ENCODE measurements at regions not wholly inside any gene's neighbourhood (a gene's known extent, or its start where the extent isn't known, plus 50 kb on each side); places are given as distances from the start of the nearest gene placed in this dataset.
"Not testable (repeated sequence)": the region's sequence is repeated elsewhere in the genome, so short reads cannot be mapped to it uniquely, and the experiment has no call there.

GRCh38 chrX:129084291-129084690 lies 439.0 kb downstream of the SMARCA1 start:
- not testable (repeated sequence) for DNase-seq

- DNase-seq: no peak
These were observed 445.7 kb downstream of the SMARCA1 start for GRCh38 chrX:129077424-129078170.

GRCh38 chrX:129071390-129071789 lies 451.9 kb downstream of the SMARCA1 start:
- DNase-seq: no peak

DNA sequence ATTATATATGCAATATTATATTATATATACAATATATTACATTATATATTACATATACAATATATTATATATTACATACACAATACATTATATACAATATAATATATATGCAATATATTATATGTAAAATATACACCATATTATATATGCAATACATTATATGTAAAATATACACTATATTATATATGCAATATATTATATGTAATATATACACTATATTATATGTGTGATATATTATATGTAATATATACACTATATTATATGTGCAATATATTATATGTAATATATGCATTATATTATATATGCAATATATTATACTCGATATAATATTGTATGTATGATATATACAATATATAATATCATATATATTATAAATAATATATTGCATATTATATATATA lies 457.4 kb downstream of the SMARCA1 start:
- no peak for DNase-seq

DNA sequence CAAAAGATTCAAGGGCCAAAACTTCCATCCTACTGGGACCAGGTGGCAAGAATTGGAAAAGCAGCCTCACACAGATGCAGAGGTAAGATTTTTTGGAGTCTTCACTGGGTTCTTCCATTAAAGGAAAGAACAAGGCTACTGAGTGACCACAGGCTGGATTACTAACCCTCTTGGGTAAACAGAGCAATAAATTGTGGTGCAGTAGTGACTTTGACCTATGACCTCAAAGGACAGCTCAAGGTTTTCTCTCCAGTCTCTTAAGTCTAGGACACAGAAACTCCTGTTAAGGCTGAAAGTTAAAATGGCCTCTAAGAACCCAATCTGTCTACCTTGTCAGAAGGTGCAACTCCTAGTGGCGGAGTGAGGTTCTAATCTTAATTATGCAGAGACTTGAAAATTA lies 464.9 kb downstream of the SMARCA1 start:
- no peak for DNase-seq

- no peak for DNase-seq
These were observed 480.2 kb downstream of the SMARCA1 start for GRCh38 chrX:129043138-129043537.

- DNase-seq: no peak
These were observed 482.0 kb downstream of the SMARCA1 start for GRCh38 chrX:129041319-129041718.

GRCh38 chrX:129040124-129040523 lies 483.2 kb downstream of the SMARCA1 start:
- DNase-seq: no peak

GRCh38 chrX:129039176-129039575 lies 484.1 kb downstream of the SMARCA1 start:
- DNase-seq: no peak

DNA sequence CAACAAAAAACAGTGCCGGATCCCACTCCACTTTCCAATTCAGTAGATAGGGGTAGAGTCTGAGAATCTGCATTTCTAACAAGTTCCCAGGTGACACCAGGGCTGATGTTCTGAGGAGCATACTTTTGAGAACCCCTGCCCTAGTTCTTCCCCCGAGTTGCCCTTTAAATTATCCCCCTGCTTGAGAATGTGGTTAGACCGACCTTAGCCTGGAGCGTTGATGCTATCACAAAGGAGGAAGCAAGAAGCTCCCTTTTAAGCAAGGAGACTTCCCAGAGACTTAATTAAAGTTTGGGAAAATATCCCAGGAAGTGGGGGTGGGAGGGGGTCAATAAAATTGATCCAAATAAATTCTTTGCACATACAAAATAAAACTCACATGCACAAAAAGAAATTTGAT lies 485.9 kb downstream of the SMARCA1 start:
- DNase-seq: no peak

- DNase-seq: no peak
These were observed 488.1 kb downstream of the SMARCA1 start for GRCh38 chrX:129035180-129035579.

- no peak for DNase-seq
These were observed 489.1 kb downstream of the SMARCA1 start for GRCh38 chrX:129034196-129034595.

- no peak for DNase-seq
These were observed 497.1 kb downstream of the SMARCA1 start for GRCh38 chrX:129026202-129026601.

DNA sequence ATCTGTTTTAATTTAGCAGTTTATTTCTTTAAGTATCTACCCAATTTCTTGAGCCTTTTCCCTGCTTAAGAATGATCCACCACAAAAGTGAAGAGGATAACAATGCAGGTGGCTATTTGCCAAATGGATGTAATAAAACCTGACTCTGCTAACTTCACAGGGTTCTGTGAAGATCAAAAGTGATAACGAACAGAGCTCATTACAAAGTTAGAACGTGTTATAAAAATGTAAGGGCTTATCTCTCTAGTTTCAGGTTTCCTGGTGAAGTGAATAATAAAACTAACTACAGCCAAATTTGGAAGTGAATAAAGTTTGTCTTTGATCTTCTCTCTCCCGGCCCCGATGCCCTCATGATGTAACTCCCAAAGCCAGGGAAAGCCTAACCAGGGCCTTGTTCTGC lies 497.9 kb downstream of the SMARCA1 start:
- no peak for DNase-seq

DNA sequence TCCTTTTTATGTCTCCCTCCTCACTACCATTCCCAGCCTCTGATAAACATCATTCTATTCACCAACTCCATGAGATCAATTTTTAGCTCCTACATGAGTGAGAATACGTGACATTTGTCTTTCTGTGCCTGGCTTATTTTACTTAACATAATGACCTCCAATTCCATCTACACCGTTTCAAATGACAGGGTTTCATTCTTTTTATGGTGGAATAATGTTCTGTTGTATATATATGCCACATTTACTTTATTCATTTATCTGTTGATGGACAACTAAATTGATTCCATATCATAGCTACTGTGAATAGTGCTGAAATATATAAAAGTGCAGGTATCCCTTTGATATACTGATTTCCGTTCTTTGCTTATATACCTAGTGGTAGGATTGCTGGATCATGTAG lies 503.9 kb downstream of the SMARCA1 start:
- no peak for DNase-seq

DNA sequence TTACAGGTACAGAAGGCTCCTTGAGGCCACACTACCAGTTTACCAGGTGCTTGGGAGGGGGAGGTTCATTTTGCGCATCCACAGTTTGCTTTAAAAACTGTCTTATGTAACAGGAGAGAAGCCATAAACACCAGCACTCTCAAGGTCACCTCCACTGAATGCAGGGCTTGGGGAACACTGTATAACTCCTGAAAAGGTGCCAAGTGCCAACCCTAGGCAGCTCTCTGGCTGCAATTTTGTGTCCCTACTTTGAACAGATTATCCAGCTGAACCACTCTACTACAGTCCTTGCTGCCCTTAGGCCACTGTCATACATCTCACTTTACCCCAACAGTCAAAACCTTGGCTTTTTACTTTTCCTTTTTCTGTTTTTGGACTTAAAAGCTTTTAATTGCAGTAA lies 507.9 kb downstream of the SMARCA1 start:
- no peak for DNase-seq

- DNase-seq: no peak
These were observed 509.7 kb downstream of the SMARCA1 start for GRCh38 chrX:129013574-129013973.

DNA sequence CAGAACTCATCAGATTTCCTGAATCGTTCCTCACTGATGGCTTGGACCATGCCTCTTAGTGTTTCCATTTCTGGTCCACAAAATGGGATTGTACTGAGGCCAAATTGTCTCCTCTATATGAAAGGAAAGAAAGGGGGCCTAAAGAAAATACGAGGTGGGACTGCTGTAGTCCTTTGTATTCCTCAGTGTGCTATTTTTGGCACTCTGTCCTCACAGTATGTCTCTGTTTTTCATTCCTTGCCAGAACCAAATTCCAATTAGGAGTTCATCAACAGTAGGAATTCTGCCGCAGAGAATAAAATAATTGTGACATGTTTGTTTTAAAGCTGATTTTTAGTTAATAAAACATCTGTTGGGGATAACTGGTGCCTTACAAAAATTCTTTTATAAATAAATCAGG lies 515.7 kb downstream of the SMARCA1 start:
- DNase-seq: no peak

DNA sequence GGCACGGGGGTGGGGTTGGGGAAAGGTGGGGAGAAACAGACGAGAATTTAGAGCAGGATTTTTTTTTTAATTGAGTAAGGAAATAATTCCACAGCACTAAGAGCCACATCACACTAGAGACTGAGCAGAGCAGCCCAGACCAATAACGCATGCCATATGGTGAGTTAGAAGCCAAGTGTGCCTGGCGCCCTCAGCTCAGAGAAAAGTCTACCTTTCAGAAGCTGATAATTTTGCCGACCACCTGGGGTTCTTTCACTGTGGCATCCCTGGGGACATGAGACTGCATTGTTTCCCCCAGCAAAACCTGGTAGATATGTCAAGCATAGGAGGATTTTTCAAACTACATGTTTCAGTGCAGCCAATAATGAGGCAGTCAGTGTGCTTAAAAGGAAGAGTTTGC lies 516.8 kb downstream of the SMARCA1 start:
- no peak for DNase-seq

DNA sequence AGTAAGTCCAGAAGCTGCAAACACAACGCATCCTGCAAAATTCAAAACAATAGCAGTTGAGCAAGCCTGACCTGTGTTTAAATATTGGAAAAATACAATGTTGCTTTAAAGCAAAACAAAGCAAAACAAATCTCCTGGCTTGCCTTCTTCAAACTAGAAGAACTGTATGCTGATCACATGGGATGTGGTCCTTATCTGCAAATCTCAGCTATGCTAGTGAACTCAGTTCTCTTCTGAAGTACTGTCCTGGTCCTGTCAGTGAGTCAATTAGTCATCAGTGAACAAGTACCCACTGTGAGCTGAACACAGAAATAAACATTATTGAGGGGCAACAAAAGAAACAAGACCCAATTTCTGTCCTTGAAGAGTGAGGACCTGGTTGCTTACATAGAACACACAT lies 522.5 kb downstream of the SMARCA1 start:
- DNase-seq: no peak

GRCh38 chrX:129000018-129000417 lies 523.3 kb downstream of the SMARCA1 start:
- DNase-seq: no peak

- DNase-seq: no peak
These were observed 531.0 kb downstream of the SMARCA1 start for GRCh38 chrX:128992107-128992971.

DNA sequence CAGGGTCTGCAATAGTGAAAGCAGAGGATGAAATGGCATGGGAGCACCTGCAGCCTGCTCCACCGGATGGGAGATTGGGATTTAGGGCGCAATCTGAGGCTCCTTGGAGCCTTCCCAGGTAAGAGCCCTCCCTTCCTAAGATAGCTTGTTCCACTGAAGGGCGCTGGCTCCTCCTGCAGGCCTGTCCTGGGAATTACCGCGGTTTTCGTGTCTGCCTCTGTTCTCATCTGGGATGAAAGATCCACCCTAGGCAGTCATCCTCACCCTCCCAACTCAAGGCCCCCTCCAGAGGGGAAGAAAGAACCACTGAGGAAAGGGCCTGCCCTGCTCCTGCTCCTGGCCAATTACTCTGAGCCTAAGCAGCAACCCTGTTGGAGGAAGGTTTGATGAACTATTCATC lies 547.5 kb downstream of the SMARCA1 start:
- DNase-seq: peak in 1 of 2 donors; percentile 10

Measured in right lung (tissue), 2 donors.